ENCODE measurements at regions not wholly inside any gene's neighbourhood (a gene's known extent, or its start where the extent isn't known, plus 50 kb on each side); places are given as distances from the start of the nearest gene placed in this dataset.

GRCh38 chr22:46068181-46068592 is 82.1 kb upstream of the PPARA start:
- ChIA-PET CTCF (no interaction called here), POLR2A (no interaction called here)
- Mint-ChIP-seq H3K4me1 (peaks cover 14% of the 10 kb centered on the region), H3K27me3 (ENCODE audit: low read depth) (peaks cover 73% of the 10 kb centered on the region), H3K36me3 (no peaks in the 10 kb centered on the region), H3K27ac (no peak overlapping the region), H3K4me3 (no peak overlapping the region), H3K9me3 (no peaks in the 10 kb centered on the region)
- TF ChIP-seq ATF6 (CRISPR knock-in tag; IDR thresholded peaks at IDR 0.05) = no peak
- no peak for TF ChIP-seq IRF2 (CRISPR knock-in tag; IDR thresholded peaks at IDR 0.05; ENCODE audit: borderline replicate concordance, low read depth)
- no peak for TF ChIP-seq PREB (CRISPR knock-in tag; IDR thresholded peaks at IDR 0.05; ENCODE audit: borderline replicate concordance)
- no peak for TF ChIP-seq MLX (CRISPR knock-in tag; IDR thresholded peaks at IDR 0.05)
- TF ChIP-seq FOXK1 (CRISPR knock-in tag; IDR thresholded peaks at IDR 0.05) = no peak
- no peak for TF ChIP-seq GRHL2 (CRISPR knock-in tag; IDR thresholded peaks at IDR 0.05; ENCODE audit: insufficient replicate concordance, severe bottlenecking)
- no peak for TF ChIP-seq NFATC4 (CRISPR knock-in tag; IDR thresholded peaks at IDR 0.05)
- TF ChIP-seq NR1H2 (CRISPR knock-in tag; IDR thresholded peaks at IDR 0.05) = no peak
- TF ChIP-seq ATF1 (CRISPR knock-in tag; IDR thresholded peaks at IDR 0.05) = no peak
- TF ChIP-seq TEAD1 (CRISPR knock-in tag; IDR thresholded peaks at IDR 0.05) = no peak
- TF ChIP-seq SMAD4 (CRISPR knock-in tag; IDR thresholded peaks at IDR 0.05) = no peak
- no peak for TF ChIP-seq CTCF (IDR thresholded peaks at IDR 0.05)
- TF ChIP-seq NR2C2 (CRISPR knock-in tag; IDR thresholded peaks at IDR 0.05) = no peak
- no peak for TF ChIP-seq JUN (CRISPR knock-in tag; IDR thresholded peaks at IDR 0.05)
- TF ChIP-seq E2F1 (CRISPR knock-in tag; IDR thresholded peaks at IDR 0.05) = no peak
- no peak for TF ChIP-seq OVOL2 (CRISPR knock-in tag; IDR thresholded peaks at IDR 0.05; ENCODE audit: borderline replicate concordance)
- TF ChIP-seq MXD4 (CRISPR knock-in tag; IDR thresholded peaks at IDR 0.05; ENCODE audit: borderline replicate concordance) = no peak
- TF ChIP-seq CDX4 (CRISPR knock-in tag; IDR thresholded peaks at IDR 0.05; ENCODE audit: borderline replicate concordance) = no peak
- no peak for TF ChIP-seq E2F4 (CRISPR knock-in tag; IDR thresholded peaks at IDR 0.05; ENCODE audit: borderline replicate concordance, low read depth)
- no peak for DNase-seq (ENCODE audit: low spot score)
- no peak for ATAC-seq
